ENCODE measurements at regions not wholly inside any gene's neighbourhood (a gene's known extent, or its start where the extent isn't known, plus 50 kb on each side); places are given as distances from the start of the nearest gene placed in this dataset.

DNA sequence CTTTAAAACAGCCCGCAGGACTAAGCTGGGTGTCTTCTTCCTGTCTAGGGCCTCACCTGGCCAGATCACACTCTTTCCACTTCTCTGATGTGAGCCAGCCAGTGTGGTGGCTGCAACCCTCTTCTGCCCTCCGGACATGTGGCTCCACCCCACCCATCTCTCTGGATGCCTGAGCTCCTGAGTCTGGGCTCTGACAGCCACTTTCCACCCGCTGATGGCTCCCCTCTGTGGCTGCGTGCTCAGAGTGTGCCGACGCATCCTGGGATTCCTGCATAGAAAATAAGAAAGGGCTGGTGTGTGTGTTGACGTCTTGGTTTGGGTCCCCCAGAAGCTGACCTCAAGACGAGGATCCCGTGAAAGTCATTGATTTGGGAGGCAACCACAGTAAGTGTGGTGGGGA is 181.6 kb downstream of the URI1 start:
- no peak overlapping the region for H2AFZ ChIP-seq
- H3K79me2 ChIP-seq = no peaks in the 10 kb centered on the region
- H3K4me1 ChIP-seq = no peaks in the 10 kb centered on the region
- H3K36me3 ChIP-seq (ENCODE audit: control insufficient read depth, insufficient read depth, low read length) = no peaks in the 10 kb centered on the region
- H3K4me3 ChIP-seq (ENCODE audit: low read depth, low read length) = no peak overlapping the region
- H3K9ac ChIP-seq = no peak overlapping the region
- H3K4me2 ChIP-seq (ENCODE audit: low read length) = no peak overlapping the region
- no peaks in the 10 kb centered on the region for H3K27me3 ChIP-seq (ENCODE audit: control insufficient read depth, insufficient read depth, low read length)
- TF ChIP-seq, protein P1, sequence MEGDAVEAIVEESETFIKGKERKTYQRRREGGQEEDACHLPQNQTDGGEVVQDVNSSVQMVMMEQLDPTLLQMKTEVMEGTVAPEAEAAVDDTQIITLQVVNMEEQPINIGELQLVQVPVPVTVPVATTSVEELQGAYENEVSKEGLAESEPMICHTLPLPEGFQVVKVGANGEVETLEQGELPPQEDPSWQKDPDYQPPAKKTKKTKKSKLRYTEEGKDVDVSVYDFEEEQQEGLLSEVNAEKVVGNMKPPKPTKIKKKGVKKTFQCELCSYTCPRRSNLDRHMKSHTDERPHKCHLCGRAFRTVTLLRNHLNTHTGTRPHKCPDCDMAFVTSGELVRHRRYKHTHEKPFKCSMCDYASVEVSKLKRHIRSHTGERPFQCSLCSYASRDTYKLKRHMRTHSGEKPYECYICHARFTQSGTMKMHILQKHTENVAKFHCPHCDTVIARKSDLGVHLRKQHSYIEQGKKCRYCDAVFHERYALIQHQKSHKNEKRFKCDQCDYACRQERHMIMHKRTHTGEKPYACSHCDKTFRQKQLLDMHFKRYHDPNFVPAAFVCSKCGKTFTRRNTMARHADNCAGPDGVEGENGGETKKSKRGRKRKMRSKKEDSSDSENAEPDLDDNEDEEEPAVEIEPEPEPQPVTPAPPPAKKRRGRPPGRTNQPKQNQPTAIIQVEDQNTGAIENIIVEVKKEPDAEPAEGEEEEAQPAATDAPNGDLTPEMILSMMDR (IDR thresholded peaks at IDR 0.05) = no peak
- H3K9me3 ChIP-seq (ENCODE audit: control insufficient read depth, low read length) = no peaks in the 10 kb centered on the region
- no peak overlapping the region for H3K27ac ChIP-seq

DNA sequence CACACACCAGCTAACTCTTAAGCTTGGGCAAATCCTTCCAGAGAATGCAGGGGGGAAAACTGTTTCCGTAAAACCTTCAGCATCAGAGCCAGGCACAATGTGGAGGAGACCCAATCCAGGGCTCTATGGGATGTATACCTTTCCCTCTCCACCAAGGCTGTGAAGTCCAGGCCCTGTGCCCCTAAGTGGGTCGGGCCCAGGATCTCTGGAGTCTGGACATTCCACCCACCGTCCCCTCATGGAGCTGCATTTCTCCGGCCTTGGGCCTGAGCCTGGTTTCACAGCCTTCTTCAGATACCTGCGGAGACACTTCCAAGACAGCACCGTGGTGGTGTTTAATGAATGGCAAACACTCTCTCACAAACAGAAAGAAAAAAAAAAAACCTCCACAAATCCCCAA is 186.2 kb downstream of the URI1 start:
- H3K4me1 ChIP-seq = no peaks in the 10 kb centered on the region
- H3K27ac ChIP-seq = no peak overlapping the region
- H3K79me2 ChIP-seq = no peaks in the 10 kb centered on the region
- H3K4me2 ChIP-seq (ENCODE audit: low read length) = no peak overlapping the region
- H3K4me3 ChIP-seq (ENCODE audit: low read depth, low read length) = no peak overlapping the region
- H3K27me3 ChIP-seq (ENCODE audit: control insufficient read depth, insufficient read depth, low read length) = no peaks in the 10 kb centered on the region
- H3K36me3 ChIP-seq (ENCODE audit: control insufficient read depth, insufficient read depth, low read length) = no peaks in the 10 kb centered on the region
- H2AFZ ChIP-seq = no peak overlapping the region
- H3K9ac ChIP-seq = no peak overlapping the region
- H3K9me3 ChIP-seq (ENCODE audit: control insufficient read depth, low read length) = no peaks in the 10 kb centered on the region
- TF ChIP-seq, protein P1 (IDR thresholded peaks at IDR 0.05) = no peak

DNA sequence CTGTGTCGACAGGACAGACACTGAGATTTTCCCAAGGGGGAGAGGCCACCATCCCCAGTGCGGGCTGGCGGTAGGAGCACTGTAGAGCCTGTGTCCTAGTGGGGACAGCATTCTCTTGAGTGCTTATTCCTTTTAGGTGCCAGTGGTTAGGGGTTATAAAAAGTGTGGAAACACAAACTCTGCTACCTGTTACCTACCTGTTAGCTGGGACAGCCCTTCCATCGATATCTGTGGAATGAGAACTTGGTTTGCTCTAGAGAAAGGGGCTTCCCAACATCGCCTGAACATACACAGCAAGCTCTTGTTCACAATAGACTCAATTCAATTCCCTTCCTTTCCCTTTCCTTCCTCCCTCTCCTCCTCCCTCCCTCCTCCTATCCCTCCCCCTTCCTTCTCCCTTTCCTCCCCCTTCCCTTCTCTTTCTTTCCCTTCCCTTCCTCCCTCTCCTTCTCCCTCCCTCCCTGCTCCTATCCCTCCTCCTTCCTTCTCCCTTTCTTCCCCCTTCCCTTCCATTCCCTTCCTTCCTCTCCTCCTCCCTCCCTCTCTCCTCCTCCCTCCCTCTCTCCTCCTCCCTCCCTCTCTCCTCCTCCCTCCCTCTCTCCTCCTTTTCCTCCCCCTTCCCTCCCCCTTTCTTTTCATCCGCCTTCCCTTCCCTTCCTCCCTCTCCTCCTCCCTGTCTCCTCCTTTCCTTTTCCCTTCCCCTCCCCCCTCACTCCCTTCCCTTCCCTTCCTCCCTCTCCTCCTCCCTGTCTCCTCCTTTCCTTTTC is 188.5 kb downstream of the URI1 start:
- no peak overlapping the region for H3K4me2 ChIP-seq (ENCODE audit: low read length)
- TF ChIP-seq, protein P1 (IDR thresholded peaks at IDR 0.05) = no peak
- H3K4me1 ChIP-seq = no peaks in the 10 kb centered on the region
- no peak overlapping the region for H3K4me3 ChIP-seq (ENCODE audit: low read depth, low read length)
- no peak overlapping the region for H2AFZ ChIP-seq
- H3K79me2 ChIP-seq = no peaks in the 10 kb centered on the region
- H3K9ac ChIP-seq = no peak overlapping the region
- H3K27me3 ChIP-seq (ENCODE audit: control insufficient read depth, insufficient read depth, low read length) = no peaks in the 10 kb centered on the region
- no peaks in the 10 kb centered on the region for H3K36me3 ChIP-seq (ENCODE audit: control insufficient read depth, insufficient read depth, low read length)
- no peak overlapping the region for H3K27ac ChIP-seq
- H3K9me3 ChIP-seq (ENCODE audit: control insufficient read depth, low read length) = no peaks in the 10 kb centered on the region

DNA sequence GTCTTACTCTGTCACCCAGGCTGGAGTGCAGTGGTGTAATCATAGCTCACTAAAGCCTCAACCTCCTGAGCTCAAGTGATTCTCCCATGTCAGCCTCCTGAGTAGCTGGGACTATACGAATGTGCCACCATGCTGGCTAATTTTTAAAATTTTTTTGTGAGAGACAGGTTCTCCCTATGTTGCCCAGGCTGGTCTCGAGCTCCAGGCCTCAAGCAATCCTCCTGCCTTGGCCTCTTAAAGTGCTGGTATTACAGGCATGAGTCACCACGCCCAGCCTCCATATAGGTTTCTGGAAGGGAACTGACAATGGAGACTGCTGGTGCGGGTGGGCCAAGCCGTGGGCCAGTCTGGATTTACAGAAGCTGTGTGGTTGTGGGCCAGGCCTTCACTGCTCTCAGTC is 189.2 kb downstream of the URI1 start:
- H2AFZ ChIP-seq = no peak overlapping the region
- no peaks in the 10 kb centered on the region for H3K9me3 ChIP-seq (ENCODE audit: control insufficient read depth, low read length)
- no peak overlapping the region for H3K4me3 ChIP-seq (ENCODE audit: low read depth, low read length)
- TF ChIP-seq, protein P1 (IDR thresholded peaks at IDR 0.05) = no peak
- no peaks in the 10 kb centered on the region for H3K36me3 ChIP-seq (ENCODE audit: control insufficient read depth, insufficient read depth, low read length)
- H3K4me2 ChIP-seq (ENCODE audit: low read length) = no peak overlapping the region
- H3K27ac ChIP-seq = no peak overlapping the region
- H3K9ac ChIP-seq = no peak overlapping the region
- H3K4me1 ChIP-seq = no peaks in the 10 kb centered on the region
- no peaks in the 10 kb centered on the region for H3K27me3 ChIP-seq (ENCODE audit: control insufficient read depth, insufficient read depth, low read length)
- no peaks in the 10 kb centered on the region for H3K79me2 ChIP-seq

DNA sequence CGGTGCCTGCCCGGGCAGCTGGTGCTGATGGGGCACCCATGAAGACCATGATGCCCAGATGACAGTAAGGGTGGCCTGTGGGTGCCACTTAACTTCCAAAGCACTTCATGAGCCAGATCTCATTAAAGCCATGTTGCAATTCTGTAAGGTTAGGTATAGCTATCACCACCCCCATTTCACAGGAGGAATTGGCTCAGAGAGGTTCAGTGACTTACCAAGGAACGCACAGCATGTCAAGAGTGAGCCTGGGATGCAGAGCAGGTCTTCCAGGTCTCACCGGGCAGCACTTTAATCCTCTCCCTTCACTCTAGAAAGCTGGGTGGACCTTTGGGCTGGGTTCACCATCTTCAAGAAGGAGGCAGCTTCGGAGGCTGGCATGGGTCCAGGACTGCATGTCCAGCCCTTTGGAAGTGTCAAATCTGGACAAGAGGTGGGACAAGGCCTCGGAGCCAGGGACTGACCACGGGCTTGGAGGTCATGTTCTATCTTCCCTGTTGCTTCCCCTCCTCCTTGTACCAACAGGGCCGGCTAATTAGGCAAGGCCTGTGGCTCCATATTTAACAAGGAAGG is 189.8 kb downstream of the URI1 start:
- Histone ChIP-seq H3K4me3 (ENCODE audit: low read depth, low read length) (no peak overlapping the region), H2AFZ (no peak overlapping the region), H3K9ac (no peak overlapping the region), H3K36me3 (ENCODE audit: control insufficient read depth, insufficient read depth, low read length) (no peaks in the 10 kb centered on the region), H3K4me1 (no peaks in the 10 kb centered on the region), H3K79me2 (no peaks in the 10 kb centered on the region), H3K27ac (no peak overlapping the region), H3K9me3 (ENCODE audit: control insufficient read depth, low read length) (no peaks in the 10 kb centered on the region), H3K4me2 (ENCODE audit: low read length) (no peak overlapping the region), H3K27me3 (ENCODE audit: control insufficient read depth, insufficient read depth, low read length) (no peaks in the 10 kb centered on the region)
- TF ChIP-seq, protein P1 (IDR thresholded peaks at IDR 0.05) = no peak

All from parathyroid adenoma (tissue), 2 donors.